NCI-H2171 (cell line): ENCODE measurements at regions not wholly inside any gene's neighbourhood (a gene's known extent, or its start where the extent isn't known, plus 50 kb on each side); places are given as distances from the start of the nearest gene placed in this dataset.

Source experiments
- DNase-seq: peaks from one replicate; lab custom pipeline; 2025; lab: John Stamatoyannopoulos, UW

DNA sequence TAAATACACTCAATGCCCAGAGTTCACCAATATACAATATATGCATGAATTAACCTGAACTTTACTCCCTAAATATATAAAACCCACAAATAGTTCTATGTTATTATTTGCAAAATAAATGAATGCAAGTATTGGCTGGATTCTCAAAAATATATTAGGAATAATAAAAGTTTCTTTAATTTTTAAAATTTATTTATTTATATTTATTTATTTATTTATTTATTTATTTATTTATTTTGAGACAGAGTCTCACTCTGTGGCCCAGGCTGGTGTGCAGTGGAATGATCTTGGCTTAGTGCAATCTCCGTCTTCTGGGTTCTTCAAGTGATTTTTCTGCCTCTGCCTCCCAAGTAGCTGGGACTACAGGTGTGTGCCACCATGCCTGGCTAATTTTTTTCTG, 88.7 kb upstream of the TMEFF2 start:
- no peak for DNase-seq

- DNase-seq, result no peak
These were observed 84.0 kb upstream of the TMEFF2 start for GRCh38 chr2:192278701-192279100.

- DNase-seq, result no peak
These were observed 82.9 kb upstream of the TMEFF2 start for GRCh38 chr2:192277494-192278109.

- DNase-seq, result no peak
These were observed 80.9 kb upstream of the TMEFF2 start for GRCh38 chr2:192275632-192276031.

GRCh38 chr2:192267484-192267883, 72.8 kb upstream of the TMEFF2 start:
- no peak for DNase-seq

GRCh38 chr2:192265751-192266150, 71.0 kb upstream of the TMEFF2 start:
- DNase-seq, result no peak

DNA sequence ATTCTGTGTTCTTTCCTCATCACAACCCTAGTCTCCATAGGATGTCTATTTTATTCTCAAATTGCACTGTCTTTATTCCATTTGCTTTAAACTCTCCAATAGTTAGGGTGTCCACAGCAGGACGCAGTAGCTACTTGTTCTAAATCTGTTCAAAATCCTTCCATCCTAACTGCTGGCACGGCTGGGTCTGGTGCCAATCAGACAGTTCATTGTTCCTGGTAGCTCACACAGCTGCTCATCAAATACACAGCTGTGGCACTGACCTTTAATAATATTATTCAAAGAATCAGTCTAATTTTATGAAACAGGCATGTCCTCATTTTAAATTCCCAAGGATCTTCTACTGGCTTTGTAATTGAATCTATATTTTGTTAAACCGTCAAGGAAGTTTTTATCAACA, 59.7 kb upstream of the TMEFF2 start:
- DNase-seq, result no peak

DNA sequence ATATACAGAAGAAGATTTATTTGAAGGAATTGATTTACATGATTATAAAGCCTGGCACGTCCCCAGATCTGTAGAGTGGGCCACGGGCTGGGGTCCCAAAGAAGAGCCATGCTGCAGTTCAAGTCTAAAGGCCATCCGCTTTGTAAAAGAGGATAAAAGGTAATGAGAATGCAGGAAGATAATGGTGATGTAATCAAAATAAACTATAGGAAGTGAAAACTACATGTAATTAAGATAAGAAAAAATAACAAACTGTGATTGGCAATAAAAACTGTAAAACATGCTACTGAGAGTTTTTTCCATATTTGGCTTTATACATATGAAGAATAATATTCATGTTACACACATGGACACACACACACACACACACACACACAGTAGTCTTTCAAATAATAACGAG, 59.0 kb upstream of the TMEFF2 start:
- DNase-seq, result no peak

DNA sequence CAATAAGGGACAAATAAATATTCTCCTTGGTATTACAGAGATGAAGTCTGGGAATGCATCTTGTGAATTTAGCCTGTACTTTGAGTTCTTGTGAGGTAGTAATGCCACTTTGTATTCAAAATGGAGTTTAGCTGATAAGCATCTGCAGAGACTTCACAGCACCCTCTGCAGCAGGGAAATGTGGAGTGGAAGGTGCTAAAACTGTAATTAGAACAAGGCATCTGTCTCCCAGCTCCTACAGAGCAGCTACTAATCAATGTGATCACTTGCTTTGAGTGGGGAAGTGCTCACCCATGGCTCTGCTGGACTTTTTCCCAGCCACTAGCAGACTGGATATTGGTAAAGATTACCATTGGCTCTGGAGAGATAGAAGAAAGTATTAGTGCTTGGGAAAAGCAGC, 56.2 kb upstream of the TMEFF2 start:
- DNase-seq, result no peak

- no peak for DNase-seq
These were observed 52.7 kb upstream of the TMEFF2 start for GRCh38 chr2:192247456-192247855.

GRCh38 chr2:192246297-192246696, 51.6 kb upstream of the TMEFF2 start:
- no peak for DNase-seq

DNA sequence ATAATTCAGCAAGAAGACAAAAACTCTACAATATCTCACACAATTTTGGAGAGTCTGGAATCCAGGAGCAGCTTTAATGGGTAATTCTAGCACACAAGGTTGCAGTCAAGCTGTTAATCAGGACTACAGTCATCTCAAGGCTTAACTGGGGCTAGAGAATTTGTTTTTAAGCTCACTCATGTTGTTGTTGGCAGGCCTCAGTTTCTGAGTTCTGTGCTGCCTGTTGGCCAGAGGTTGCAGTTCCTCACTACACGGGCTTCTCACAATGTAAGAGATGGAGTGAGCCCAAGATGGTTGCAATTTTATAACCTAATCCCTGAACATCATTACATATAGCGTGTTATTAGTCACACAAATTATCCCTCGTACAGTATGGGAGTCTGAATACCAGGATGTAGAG, 50.6 kb upstream of the TMEFF2 start:
- no peak for DNase-seq
